Spleen (tissue), 7 donors: ENCODE measurements at regions not wholly inside any gene's neighbourhood (a gene's known extent, or its start where the extent isn't known, plus 50 kb on each side); places are given as distances from the start of the nearest gene placed in this dataset.

Experiments
- CTCF ChIP-seq, 11 experiments: fragments of 200-600 bp in 7 of 11; fragments of 450-650 bp in 4 of 11; sonication (generic) in 4 of 11; IDR thresholded peaks in 8 of 11; conservative IDR thresholded peaks in 3 of 11; 1 replicate in 7 of 11; 2 replicates in 4 of 11; pipeline versions ENCODE4 v1.4.0 to v1.8.0; 2016 to 2021; ENCODE audit warnings: antibody characterized with exemption in 11 of 11, inconsistent platforms in 4 of 11, mild to moderate bottlenecking in 1 of 11
- POLR2A ChIP-seq, 3 donors: fragments of 450-650 bp; IDR thresholded peaks; one replicate each; pipeline ENCODE4 v1.5.1; 2017; ENCODE audit warnings: antibody characterized with exemption in 3 of 3, mild to moderate bottlenecking in 1 of 3
- POLR2AphosphoS5 ChIP-seq, 3 donors: sonication (generic); formaldehyde crosslinking; IDR thresholded peaks; one replicate each; pipeline ENCODE4 v1.5.1; 2017; ENCODE audit warnings: antibody characterized with exemption in 3 of 3
- donor health status: DM: no; HTN: no; CAD: no; lungs with moderate emphysema.
- donor health status: DM: no; HTN: no; CAD: no.
- donor health status: DM: no; HTN: no; CAD: no.

GRCh38 chr3:176723758-176724393 is 473.4 kb downstream of the TBL1XR1 start:
- no peak for TF ChIP-seq POLR2A (IDR thresholded peaks at IDR 0.05)
- no peak for TF ChIP-seq CTCF (IDR thresholded peaks at IDR 0.05 in 8 of 11, conservative IDR thresholded peaks at IDR 0.05 in 3 of 11)
- no peak for TF ChIP-seq POLR2AphosphoS5 (IDR thresholded peaks at IDR 0.05)
